ENCODE measurements at regions not wholly inside any gene's neighbourhood (a gene's known extent, or its start where the extent isn't known, plus 50 kb on each side); places are given as distances from the start of the nearest gene placed in this dataset.

DNA sequence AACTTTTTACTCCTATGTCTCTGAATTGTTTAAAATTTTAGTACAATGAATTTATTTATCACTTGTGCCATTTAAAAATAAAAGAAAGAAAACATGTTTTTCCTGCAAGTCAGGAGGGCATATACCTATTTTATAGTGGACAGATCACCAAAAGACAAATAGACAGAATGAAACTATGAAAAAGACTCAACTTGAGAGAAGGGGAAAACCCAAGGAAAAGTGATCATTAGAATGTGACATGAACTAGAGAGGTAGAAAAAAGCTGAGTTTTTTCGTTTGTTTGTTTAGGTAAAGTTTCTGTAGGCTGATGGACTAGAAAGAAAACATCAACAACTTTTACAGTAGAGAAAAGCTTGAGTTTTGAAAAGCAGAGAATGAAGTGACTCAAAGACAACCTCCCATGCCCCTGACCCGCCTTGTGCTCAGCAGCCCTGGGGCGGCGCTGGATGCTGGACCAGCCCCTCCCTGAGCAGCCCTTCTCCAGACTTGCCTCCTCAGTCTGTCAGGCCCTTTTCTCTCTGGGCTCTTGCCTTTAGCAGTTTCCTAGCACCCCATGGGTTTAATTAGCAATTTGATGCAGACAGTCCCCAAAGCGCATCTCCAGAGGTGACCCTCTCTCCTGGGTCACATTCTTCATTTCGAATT is 95.1 kb upstream of the ARID2 start:
- Histone ChIP-seq H3K27me3 (ENCODE audit: insufficient read depth, low read length) (no peaks in the 10 kb centered on the region), H3K4me2 (ENCODE audit: low read length) (no peak overlapping the region), H3F3A (ENCODE audit: insufficient read depth, low read length) (no peaks in the 10 kb centered on the region), H3K9me3 (ENCODE audit: low read length) (no peaks in the 10 kb centered on the region), H3K4me1 (ENCODE audit: insufficient read depth, low read length, severe bottlenecking) (no peaks in the 10 kb centered on the region), H3K79me2 (ENCODE audit: insufficient read depth, low read length) (no peaks in the 10 kb centered on the region), H3K27ac (ENCODE audit: low read depth, low read length, poor library complexity, severe bottlenecking) (no peak overlapping the region), H4K20me1 (ENCODE audit: insufficient read depth, low read length) (no peaks in the 10 kb centered on the region), H3K36me3 (ENCODE audit: insufficient read depth, low read length) (no peaks in the 10 kb centered on the region), H3K9ac (ENCODE audit: low read length) (no peak overlapping the region), H2AFZ (ENCODE audit: low read length) (no peak overlapping the region), H3K4me3 (ENCODE audit: low read depth, low read length, poor library complexity, severe bottlenecking) (no peak overlapping the region), H3K9me2 (ENCODE audit: low read depth, low read length) (no peaks in the 10 kb centered on the region)
- TF ChIP-seq EZH2 (IDR thresholded peaks at IDR 0.05; ENCODE audit: borderline replicate concordance, low read length) = no peak
- no peak for TF ChIP-seq CTCF (IDR thresholded peaks at IDR 0.05; ENCODE audit: low read length)

- Histone ChIP-seq H3K36me3 (ENCODE audit: insufficient read depth, low read length) (no peaks in the 10 kb centered on the region), H3K27ac (ENCODE audit: low read depth, low read length, poor library complexity, severe bottlenecking) (no peak overlapping the region), H3K4me3 (ENCODE audit: low read depth, low read length, poor library complexity, severe bottlenecking) (no peak overlapping the region), H3K4me1 (ENCODE audit: insufficient read depth, low read length, severe bottlenecking) (no peaks in the 10 kb centered on the region), H3K27me3 (ENCODE audit: insufficient read depth, low read length) (no peaks in the 10 kb centered on the region), H4K20me1 (ENCODE audit: insufficient read depth, low read length) (no peaks in the 10 kb centered on the region), H3K79me2 (ENCODE audit: insufficient read depth, low read length) (no peaks in the 10 kb centered on the region), H3K9me3 (ENCODE audit: low read length) (no peaks in the 10 kb centered on the region), H3K9ac (ENCODE audit: low read length) (no peak overlapping the region), H2AFZ (ENCODE audit: low read length) (no peak overlapping the region), H3F3A (ENCODE audit: insufficient read depth, low read length) (no peaks in the 10 kb centered on the region), H3K9me2 (ENCODE audit: low read depth, low read length) (no peaks in the 10 kb centered on the region), H3K4me2 (ENCODE audit: low read length) (no peak overlapping the region)
- TF ChIP-seq CTCF (IDR thresholded peaks at IDR 0.05; ENCODE audit: low read length) (no peak), EZH2 (IDR thresholded peaks at IDR 0.05; ENCODE audit: borderline replicate concordance, low read length) (no peak)
Measured at GRCh38 chr12:45637242-45637641, 92.3 kb upstream of the ARID2 start.

DNA sequence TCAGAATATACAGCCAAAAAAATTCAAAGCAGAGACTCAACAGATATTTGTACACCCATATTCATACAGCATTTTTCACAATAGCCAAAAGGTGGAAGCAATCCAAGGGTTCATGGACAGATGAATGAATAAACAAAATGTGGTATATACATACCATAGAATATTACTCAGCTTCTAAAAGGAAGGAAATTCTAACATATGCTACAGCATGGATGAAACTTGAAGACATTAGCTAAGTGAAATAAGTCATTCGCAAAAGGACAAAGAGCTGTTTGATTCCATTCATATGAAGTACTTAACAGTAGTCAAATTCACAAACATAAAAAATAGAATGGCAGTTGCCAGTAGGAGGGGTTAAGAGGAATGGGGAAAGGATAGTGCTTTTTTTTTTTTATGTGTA is 91.8 kb upstream of the ARID2 start:
- H3K79me2 ChIP-seq (ENCODE audit: insufficient read depth, low read length) = no peaks in the 10 kb centered on the region
- H3K27ac ChIP-seq (ENCODE audit: low read depth, low read length, poor library complexity, severe bottlenecking) = no peak overlapping the region
- no peak overlapping the region for H3K4me2 ChIP-seq (ENCODE audit: low read length)
- H3K4me1 ChIP-seq (ENCODE audit: insufficient read depth, low read length, severe bottlenecking) = no peaks in the 10 kb centered on the region
- TF ChIP-seq EZH2 (IDR thresholded peaks at IDR 0.05; ENCODE audit: borderline replicate concordance, low read length) (no peak), CTCF (IDR thresholded peaks at IDR 0.05; ENCODE audit: low read length) (no peak)
- H3K36me3 ChIP-seq (ENCODE audit: insufficient read depth, low read length) = no peaks in the 10 kb centered on the region
- H3K27me3 ChIP-seq (ENCODE audit: insufficient read depth, low read length) = no peaks in the 10 kb centered on the region
- H4K20me1 ChIP-seq (ENCODE audit: insufficient read depth, low read length) = no peaks in the 10 kb centered on the region
- H3F3A ChIP-seq (ENCODE audit: insufficient read depth, low read length) = no peaks in the 10 kb centered on the region
- no peaks in the 10 kb centered on the region for H3K9me3 ChIP-seq (ENCODE audit: low read length)
- H3K4me3 ChIP-seq (ENCODE audit: low read depth, low read length, poor library complexity, severe bottlenecking) = no peak overlapping the region
- H3K9ac ChIP-seq (ENCODE audit: low read length) = no peak overlapping the region
- H2AFZ ChIP-seq (ENCODE audit: low read length) = no peak overlapping the region
- H3K9me2 ChIP-seq (ENCODE audit: low read depth, low read length) = no peaks in the 10 kb centered on the region
